NCI-H510A treated with DMSO at 0.1 percent for 48 hours (cell line): ENCODE measurements at regions not wholly inside any gene's neighbourhood (a gene's known extent, or its start where the extent isn't known, plus 50 kb on each side); places are given as distances from the start of the nearest gene placed in this dataset.

Experiments used
- DNase-seq: peaks from one replicate; lab custom pipeline; 2025; lab: John Stamatoyannopoulos, UW

GRCh38 chr7:115271332-115272235, 349.7 kb downstream of the MDFIC start:
- no peak for DNase-seq

- DNase-seq = no peak
Observed at GRCh38 chr7:115269486-115269885, 347.6 kb downstream of the MDFIC start.

- no peak for DNase-seq
Observed at GRCh38 chr7:115267503-115267902, 345.6 kb downstream of the MDFIC start.

GRCh38 chr7:115260381-115260780, 338.5 kb downstream of the MDFIC start:
- no peak for DNase-seq

- no peak for DNase-seq
Observed at GRCh38 chr7:115252461-115252860, 330.6 kb downstream of the MDFIC start.

GRCh38 chr7:115249080-115249479, 327.2 kb downstream of the MDFIC start:
- no peak for DNase-seq

- no peak for DNase-seq
Observed at GRCh38 chr7:115241151-115241550, 319.3 kb downstream of the MDFIC start.

- no peak for DNase-seq
Observed at GRCh38 chr7:115240242-115240641, 318.3 kb downstream of the MDFIC start.

- no peak for DNase-seq
Observed at GRCh38 chr7:115235075-115235474, 313.2 kb downstream of the MDFIC start.

- no peak for DNase-seq
Observed at GRCh38 chr7:115233809-115234208, 311.9 kb downstream of the MDFIC start.

- no peak for DNase-seq
Observed at GRCh38 chr7:115232041-115232440, 310.1 kb downstream of the MDFIC start.

GRCh38 chr7:115230882-115231571, 309.1 kb downstream of the MDFIC start:
- peak; percentile 81 for DNase-seq

- DNase-seq = peak; percentile 16
Observed at GRCh38 chr7:115229401-115230105, 307.7 kb downstream of the MDFIC start.

- no peak for DNase-seq
Observed at GRCh38 chr7:115227473-115228235, 305.8 kb downstream of the MDFIC start.

GRCh38 chr7:115226410-115226809, 304.5 kb downstream of the MDFIC start:
- DNase-seq = no peak

- DNase-seq = no peak
Observed at GRCh38 chr7:115224922-115225321, 303.0 kb downstream of the MDFIC start.

GRCh38 chr7:115223959-115224358, 302.1 kb downstream of the MDFIC start:
- no peak for DNase-seq

GRCh38 chr7:115221456-115221855, 299.6 kb downstream of the MDFIC start:
- no peak for DNase-seq

- no peak for DNase-seq
Observed at GRCh38 chr7:115218076-115218475, 296.2 kb downstream of the MDFIC start.

- no peak for DNase-seq
Observed at GRCh38 chr7:115217373-115217772, 295.5 kb downstream of the MDFIC start.

- DNase-seq = no peak
Observed at GRCh38 chr7:115216652-115217051, 294.8 kb downstream of the MDFIC start.

GRCh38 chr7:115211171-115211570, 289.3 kb downstream of the MDFIC start:
- DNase-seq = no peak
